NCI-H345 treated with DMSO at 0.1 percent for 48 hours (cell line): ENCODE measurements at regions not wholly inside any gene's neighbourhood (a gene's known extent, or its start where the extent isn't known, plus 50 kb on each side); places are given as distances from the start of the nearest gene placed in this dataset.

Experiments used
- DNase-seq: peaks from one replicate; lab custom pipeline; 2025; ENCODE audit not compliant: unreplicated experiment; lab: John Stamatoyannopoulos, UW

- no peak for DNase-seq
These were observed 100.2 kb upstream of the SULT1C3 start for GRCh38 chr2:108139521-108139920.

- DNase-seq, result no peak
These were observed 94.0 kb upstream of the SULT1C3 start for GRCh38 chr2:108145557-108146326.

GRCh38 chr2:108148555-108148954 is 91.2 kb upstream of the SULT1C3 start:
- no peak for DNase-seq

- DNase-seq, result no peak
These were observed 85.3 kb upstream of the SULT1C3 start for GRCh38 chr2:108154366-108155061.

GRCh38 chr2:108161298-108161697 is 78.5 kb upstream of the SULT1C3 start:
- no peak for DNase-seq

GRCh38 chr2:108164318-108164717 is 75.5 kb upstream of the SULT1C3 start:
- DNase-seq, result no peak

GRCh38 chr2:108165729-108166128 is 74.0 kb upstream of the SULT1C3 start:
- no peak for DNase-seq

- DNase-seq, result no peak
These were observed 72.1 kb upstream of the SULT1C3 start for GRCh38 chr2:108167699-108168098.

GRCh38 chr2:108169982-108170625 is 69.7 kb upstream of the SULT1C3 start:
- DNase-seq, result no peak

GRCh38 chr2:108171657-108172056 is 68.1 kb upstream of the SULT1C3 start:
- DNase-seq, result no peak

- DNase-seq, result no peak
These were observed 57.3 kb upstream of the SULT1C3 start for GRCh38 chr2:108182489-108182888.

GRCh38 chr2:108184419-108184818 is 55.3 kb upstream of the SULT1C3 start:
- no peak for DNase-seq

GRCh38 chr2:108189316-108189715 is 50.5 kb upstream of the SULT1C3 start:
- no peak for DNase-seq
